ENCODE measurements at regions not wholly inside any gene's neighbourhood (a gene's known extent, or its start where the extent isn't known, plus 50 kb on each side); places are given as distances from the start of the nearest gene placed in this dataset.
"Not testable (repeated sequence)": the region's sequence is repeated elsewhere in the genome, so short reads cannot be mapped to it uniquely, and the experiment has no call there.

- no peak for DNase-seq
These were observed 357.4 kb downstream of the C12orf50 start for GRCh38 chr12:87671757-87672156.

DNA sequence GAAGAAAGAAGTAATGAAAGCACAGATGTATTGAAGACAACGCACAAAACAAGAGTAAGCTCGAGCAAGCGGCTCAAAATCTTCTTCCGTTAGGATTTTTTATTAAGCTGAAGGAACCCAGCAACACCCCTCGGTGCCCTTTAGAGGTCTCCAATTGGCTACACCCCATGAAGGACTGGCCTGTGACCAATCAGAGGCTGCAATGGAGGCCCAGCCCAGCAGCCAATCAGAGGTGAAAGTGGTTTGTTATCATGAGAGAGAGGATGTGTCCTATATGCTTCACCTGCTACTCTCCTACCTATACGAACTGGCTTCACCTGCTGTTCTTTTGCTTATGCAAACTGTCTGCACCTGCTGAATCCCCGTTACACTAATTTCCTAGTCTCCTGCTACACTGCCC, 358.8 kb downstream of the C12orf50 start:
- DNase-seq: no peak

DNA sequence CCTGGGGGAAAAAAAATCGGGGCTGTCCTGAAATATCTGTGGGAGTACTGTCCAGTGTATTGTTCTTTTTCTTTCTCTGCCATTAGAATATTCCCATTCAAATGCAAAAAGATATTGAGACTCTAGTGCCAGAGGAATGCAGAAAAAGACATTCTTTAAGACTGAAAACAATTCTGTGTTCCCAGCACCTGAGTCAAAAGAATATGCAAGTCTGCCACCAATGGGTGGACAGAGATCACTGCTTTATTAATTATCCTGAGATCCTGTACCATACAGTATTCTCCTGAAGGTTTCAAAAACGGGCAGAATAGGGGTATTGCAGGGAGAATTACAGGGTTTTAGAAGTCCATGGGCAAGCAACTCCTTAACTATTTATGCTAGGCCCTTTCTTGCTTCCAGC, 361.8 kb downstream of the C12orf50 start:
- DNase-seq: peak; percentile 7

- DNase-seq: no peak
These were observed 367.3 kb downstream of the C12orf50 start for GRCh38 chr12:87661786-87662377.

- DNase-seq: no peak
These were observed 368.0 kb downstream of the C12orf50 start for GRCh38 chr12:87660987-87661774.

GRCh38 chr12:87660291-87660690, 368.9 kb downstream of the C12orf50 start:
- DNase-seq: no peak

DNA sequence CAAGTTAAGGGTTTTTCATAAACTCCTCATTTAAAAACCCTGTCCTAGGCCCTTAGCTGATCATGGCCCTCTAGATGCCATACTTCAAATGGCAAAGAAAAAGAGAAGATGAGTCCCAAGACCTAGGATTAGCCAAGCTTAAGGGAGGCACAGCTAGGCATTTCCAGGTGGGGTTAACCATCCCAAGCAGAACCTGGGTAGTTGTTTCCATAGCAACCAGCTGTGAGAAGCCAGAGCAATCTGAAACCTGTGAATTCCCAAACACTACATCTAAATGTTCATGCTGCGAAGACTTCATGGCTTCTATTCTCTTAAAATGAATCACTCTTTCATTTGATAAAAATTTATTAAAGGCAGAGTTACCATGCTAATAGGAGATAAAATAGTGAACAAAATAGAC, 372.9 kb downstream of the C12orf50 start:
- no peak for DNase-seq

- DNase-seq: no peak
These were observed 377.4 kb downstream of the C12orf50 start for GRCh38 chr12:87651670-87652425.

DNA sequence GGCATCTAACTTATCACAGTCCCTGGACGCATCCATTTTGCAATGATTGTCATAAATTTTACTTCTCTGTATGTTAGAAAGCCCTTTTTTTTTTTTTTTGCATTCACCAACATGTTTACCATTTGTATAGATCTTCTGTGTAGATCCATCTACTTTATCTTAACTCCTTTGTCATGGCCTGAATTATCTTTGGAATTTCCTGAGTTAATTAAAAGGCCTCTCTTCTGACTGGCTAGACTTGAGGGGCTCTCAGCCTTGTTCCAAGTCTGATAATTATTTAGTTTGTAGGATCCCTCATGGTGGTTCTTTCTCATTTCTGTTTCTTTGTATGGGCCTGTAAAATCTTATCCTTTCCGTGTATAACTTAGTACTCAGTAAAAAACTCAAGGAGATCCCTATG, 387.0 kb downstream of the C12orf50 start:
- no peak for DNase-seq

DNA sequence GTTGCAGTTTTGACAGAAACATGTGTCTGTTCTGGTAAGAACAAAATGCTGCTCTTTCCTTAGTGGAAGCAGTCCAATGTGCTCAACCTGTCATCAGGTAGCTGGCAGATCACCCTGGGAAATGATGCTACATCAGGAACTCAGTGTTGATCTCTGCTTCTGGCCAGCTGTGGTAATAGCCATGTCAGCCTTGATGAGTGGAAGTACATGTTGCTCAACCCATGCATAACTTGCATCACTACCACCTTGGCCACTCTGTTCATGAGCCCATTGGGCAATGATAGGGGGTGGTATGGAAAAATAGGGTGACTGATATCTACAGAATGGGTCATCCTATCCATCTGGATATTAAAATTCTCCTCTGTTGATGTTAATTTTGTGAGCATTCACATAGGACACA, 411.0 kb downstream of the C12orf50 start:
- no peak for DNase-seq

DNA sequence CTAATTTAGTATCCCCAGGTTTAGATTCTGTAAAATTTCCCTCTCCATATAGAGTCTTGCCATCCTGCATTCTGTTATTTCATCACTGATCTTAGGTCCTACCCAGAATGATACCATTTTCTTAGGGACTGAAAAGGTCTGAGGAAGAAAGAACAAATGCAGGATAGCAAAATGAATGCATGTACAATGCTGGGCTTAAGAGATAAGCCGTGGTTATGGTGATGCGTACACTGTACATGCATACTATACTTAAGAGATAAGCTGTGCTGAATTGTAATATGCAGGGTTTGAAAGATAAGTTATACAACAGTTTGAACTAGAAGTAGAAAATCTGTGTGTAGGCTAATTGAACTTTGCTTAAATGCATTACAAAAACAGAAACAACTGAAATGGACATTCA, 416.2 kb downstream of the C12orf50 start:
- peak; percentile 58 for DNase-seq

- no peak for DNase-seq
These were observed 420.9 kb downstream of the C12orf50 start for GRCh38 chr12:87608321-87608720.

- DNase-seq: no peak
These were observed 425.5 kb downstream of the C12orf50 start for GRCh38 chr12:87603727-87604126.

DNA sequence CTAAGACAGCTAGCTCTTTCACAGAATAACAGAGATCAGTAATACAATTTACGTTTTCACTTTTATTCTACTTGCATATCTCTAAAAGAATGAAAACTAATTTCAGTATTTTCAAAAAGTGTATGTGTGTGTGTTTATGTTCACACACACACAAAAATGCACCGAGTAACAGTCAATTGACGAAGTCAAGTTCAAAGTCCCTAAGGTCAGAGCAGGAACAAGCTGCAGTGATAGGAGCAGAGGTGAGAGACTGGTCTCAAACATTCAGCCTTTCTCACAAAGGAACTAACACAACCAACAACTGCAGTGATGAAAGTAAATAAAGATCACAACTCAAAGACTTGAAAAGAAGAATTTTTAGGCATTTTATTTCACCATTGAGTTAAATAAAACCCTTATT, 429.7 kb downstream of the C12orf50 start:
- DNase-seq: no peak

DNA sequence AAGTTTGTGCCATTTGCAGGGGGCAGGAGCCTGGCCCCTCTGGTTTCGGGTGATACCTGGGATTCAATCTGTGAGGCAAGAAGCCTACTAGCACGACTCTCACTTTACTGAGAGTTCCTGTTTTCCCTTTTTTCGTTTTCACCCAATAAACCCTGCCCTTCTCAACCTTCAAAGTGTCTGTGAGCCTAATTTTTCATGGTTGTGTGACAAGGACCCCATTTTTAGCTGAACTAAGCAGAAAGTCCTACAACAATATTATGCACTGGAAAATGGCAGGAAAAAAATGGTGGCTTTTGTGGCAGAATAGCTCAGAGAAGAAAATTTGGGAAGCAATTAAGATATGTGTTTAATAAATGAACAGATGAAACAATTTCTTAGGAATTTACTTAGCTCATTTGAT, 432.1 kb downstream of the C12orf50 start:
- DNase-seq: no peak

DNA sequence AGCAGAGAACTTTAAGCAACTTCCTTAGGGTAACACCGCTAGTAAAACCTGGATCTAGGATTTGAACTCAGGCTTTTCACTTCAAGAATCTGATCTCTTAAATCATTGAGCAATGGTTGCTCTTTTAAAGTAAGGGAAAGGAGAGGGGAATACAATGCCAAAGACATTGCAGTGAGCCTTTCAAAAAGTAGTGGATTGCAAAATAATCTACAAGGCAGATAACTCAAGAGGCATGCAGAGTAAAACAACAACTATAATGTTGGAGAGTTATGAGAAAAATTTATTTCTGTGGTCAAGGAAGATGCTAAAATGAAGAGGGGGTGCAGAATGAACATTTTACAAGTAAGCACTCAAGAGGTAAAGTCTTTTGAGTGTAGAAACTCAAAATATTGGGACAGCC, 432.6 kb downstream of the C12orf50 start:
- DNase-seq: no peak

GRCh38 chr12:87596134-87596533, 433.1 kb downstream of the C12orf50 start:
- DNase-seq: no peak

DNA sequence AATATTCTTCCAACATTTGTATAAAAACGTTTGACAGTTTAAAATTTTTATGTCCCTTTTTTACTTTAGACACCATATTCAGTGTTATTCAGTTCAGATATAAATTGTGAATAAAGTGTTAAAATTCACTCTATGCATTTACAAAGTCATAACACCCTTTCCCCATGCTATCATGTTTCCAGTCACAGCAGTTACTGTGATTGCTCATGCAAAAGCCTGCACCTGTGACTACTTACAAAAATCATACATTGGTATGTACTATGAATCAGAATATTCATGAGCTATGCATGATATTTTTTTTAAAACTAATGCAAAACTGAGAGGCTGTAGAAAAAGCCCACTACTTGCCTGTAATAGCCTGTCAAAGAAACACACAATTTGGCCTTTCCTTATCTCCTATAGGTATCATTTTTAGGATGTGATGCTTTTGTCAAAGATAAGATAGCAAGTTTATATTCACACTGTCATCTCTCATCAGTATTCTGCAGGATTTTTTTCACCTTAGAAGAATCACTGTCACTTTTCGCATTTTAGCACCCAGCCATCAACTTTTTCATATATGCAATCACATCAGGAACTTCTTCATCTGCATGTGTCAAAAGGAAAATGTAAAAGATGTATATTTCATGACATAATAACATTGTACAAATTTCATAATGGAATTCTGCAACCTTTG, 443.2 kb downstream of the C12orf50 start:
- no peak for DNase-seq

GRCh38 chr12:87579091-87579490, 450.1 kb downstream of the C12orf50 start:
- DNase-seq: not testable (repeated sequence)

- DNase-seq: no peak
These were observed 453.3 kb downstream of the C12orf50 start for GRCh38 chr12:87575906-87576305.

- DNase-seq: not testable (repeated sequence)
These were observed 462.3 kb downstream of the C12orf50 start for GRCh38 chr12:87566918-87567317.

GRCh38 chr12:87556985-87557384, 472.2 kb downstream of the C12orf50 start:
- no peak for DNase-seq

DNA sequence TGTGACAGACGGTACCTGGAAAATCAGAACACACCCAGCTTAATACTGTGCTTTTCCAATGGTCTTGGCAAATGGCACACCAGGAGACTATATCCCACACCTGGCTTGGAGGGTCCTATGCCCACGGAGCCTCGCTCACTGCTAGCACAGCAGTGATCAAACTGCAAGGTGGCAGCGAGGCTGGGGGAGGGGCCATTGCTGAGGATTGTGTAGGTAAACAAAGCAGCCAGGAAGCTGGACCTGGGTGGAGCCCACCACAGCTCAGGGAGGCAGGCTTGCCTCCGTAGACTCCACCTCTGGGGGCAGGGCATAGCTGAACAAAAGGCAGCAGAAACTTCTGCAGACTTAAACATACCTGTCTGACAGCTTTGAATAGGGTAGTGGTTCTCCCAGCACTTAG, 498.0 kb downstream of the C12orf50 start:
- not testable (repeated sequence) for DNase-seq
